HG02588 (cell line): ENCODE measurements at regions not wholly inside any gene's neighbourhood (a gene's known extent, or its start where the extent isn't known, plus 50 kb on each side); places are given as distances from the start of the nearest gene placed in this dataset.

ENCODE experiments used
- ATAC-seq: cut with Tn5 transposase; IDR thresholded peaks from one replicate; pipeline ENCODE4 v1.9.1; 2021; ENCODE audit warnings: mild to moderate bottlenecking, moderate library complexity; ENCODE audit not compliant: unreplicated experiment

DNA sequence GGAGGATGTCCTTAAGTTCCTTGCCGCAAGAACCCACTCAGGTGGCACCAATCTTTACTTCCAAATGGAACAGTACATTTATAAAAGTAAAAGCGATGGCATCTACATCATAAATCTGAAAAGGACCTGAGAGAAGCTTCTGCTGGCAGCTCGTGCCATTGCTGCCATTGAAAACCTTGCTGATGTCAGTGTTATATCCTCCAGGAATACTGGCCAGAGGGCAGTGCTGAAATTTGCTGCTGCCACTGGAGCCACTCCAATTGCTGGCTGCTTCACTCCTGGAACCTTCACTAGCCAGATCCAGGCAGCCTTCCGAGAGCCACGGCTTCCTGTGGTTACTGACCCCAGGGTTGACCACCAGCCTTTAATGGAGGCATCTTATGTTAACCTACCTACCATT lies 191.7 kb downstream of the TRIM27 start:
- no peak for ATAC-seq

DNA sequence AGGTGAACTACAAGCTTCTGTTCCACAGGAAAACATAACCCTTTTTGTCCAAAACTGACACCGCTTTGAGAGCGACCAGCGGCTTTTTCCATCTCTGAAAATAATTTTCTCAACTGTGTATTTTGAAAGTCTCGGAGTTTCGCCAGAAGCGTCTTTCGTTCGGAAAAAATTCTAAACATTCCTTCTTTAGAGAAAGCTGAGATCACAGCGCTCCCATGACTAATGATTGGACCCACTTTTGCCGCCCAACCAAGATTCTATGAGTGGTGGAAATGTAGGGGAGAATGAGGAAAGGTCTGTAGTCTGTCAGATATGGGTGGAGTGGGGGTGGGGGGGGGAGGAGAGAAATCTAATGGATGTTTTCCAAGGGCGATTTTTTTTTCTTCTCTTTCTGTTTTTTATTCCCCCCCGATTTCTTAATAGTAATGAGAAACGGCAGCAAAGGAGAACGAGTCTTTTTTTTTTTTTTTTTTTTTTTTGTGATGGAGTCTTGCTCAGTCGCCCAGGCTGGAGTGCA lies 189.3 kb downstream of the TRIM27 start:
- ATAC-seq = no peak

DNA sequence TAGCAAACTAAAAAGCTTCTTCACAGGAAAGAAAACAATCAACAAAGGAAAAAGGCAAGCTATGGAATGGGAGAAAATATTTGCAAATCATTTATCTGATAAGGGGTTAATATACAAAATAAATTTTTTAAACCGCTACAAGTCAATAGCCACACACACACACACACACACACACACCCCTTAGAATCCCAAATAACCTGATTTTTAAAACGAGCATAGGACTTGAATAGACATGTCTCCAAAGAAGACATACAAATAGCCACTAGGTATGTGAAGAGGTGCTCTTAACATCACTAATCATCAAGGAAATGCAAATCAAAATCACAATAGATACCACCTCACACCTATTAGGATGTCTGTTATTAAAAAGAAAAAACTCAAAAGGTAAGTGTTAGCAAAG lies 187.7 kb downstream of the TRIM27 start:
- no peak for ATAC-seq

DNA sequence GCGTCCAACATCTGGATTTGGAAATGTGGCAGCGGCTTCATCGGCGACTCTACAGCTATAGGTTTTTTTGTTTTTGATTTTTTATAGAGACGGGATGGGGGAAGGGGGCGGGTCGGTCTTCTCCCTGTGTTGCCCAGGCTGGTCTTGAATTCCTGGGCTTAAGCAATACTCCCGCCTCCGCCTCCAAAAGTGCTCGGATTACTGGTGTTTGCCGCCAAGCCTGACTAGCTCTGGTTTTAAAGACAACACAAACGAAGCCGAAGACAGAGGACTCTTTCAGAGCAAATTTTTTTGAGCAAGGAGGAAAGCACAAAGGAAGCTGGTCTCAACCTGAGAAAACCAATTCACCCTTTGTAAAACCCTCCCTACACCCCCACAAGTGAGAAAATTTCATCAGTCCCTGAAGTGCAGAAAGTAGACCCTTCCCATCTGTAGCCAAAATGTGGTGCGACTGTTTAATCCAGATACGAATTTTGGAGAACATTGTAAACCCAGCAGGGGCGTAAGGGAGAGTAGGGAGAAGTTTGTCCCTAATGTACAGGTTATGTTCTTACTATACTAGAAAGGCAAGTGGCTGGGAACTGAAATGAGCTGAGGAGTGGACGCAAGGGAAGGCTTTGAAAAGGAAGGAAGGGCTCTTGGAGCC lies 185.9 kb downstream of the TRIM27 start:
- no peak for ATAC-seq

DNA sequence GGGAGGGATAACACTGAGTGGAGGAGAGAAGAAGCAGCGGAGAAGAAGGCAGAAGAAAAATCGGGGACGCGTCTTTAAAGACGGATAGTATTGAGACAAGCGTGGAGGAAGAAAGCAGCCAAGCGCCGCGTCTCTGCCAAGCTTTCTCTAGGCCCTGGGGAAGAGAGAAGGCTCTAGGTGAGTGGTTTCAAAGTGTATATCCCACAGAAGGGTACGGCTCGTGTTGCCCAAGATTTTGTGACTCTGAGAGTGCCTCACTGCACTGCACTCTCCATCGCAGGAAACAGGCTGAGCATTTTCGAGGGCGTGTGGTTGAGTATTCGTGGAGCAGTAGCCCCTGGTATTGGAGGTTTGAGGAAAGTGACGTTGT lies 185.4 kb downstream of the TRIM27 start:
- no peak for ATAC-seq

DNA sequence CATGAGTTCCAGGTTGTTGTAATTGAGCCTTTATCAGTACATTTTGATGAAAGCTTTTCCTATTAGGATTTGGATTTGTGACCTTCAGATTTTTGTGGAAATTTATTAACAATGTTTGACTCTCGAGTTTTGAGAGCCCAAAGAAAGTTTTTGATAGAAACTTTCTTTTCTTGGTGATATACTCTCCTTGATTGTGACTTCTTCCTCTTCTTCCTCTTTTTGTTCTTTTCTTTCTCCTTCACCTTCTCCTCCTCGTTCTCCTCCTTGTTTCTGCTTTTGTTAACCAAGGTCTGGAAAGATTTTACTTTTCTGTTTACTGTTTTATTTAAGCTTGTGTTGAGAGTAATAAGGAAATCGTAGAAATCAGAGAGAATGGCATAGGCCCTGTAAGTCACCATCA lies 182.4 kb downstream of the TRIM27 start:
- ATAC-seq = no peak

DNA sequence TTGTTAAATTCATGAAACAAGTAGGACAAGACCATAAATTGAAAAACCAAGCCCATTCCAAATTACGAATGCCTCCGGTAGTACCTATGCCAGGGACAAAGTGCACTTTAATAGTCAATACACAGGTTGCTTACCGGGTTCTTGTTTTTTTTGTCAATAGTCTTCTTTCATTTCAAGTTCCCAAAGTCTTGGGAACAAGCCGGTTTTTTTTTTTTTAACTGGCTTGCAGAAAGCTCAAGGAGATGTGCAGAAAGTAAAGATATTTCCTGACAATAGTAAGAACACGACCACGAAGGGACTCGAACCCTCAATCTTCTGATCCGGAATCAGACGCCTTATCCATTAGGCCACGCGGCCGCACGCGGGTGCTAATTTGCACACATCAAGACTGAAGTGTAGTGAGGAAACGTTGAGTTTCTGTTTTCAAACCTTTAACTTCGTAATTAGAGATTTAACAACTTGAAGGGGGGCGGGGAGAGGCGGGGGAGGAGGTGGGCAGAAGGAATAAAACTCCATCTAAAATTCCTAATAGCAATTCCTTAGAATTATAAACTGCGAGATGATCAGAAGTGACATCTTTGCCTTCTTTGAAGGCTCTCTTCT lies 181.0 kb downstream of the TRIM27 start:
- ATAC-seq = no peak

DNA sequence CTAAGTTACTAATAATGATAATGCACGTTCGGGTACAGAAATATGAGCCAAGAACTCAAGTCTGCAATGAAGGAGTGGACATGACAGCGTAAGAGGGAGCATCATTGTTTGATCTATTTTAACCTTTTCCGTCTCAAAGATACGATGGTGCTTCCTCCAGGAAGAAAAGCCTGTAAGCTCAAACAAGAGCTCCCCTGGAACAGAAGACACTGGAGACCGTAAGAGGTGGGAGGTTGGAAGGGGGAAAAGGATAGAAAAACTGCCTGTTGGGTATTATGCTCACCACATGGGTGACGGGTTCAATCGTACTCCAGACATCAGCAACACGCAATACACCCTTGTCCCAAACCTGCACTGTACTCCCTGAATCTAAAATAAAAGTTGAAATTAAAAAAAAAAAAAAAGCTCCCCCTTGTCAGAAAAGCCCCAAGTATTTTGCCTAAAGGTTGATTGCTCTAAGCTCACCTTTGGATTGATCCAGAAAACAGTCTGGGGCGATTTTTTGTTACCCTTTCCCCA lies 180.5 kb downstream of the TRIM27 start:
- no peak for ATAC-seq

DNA sequence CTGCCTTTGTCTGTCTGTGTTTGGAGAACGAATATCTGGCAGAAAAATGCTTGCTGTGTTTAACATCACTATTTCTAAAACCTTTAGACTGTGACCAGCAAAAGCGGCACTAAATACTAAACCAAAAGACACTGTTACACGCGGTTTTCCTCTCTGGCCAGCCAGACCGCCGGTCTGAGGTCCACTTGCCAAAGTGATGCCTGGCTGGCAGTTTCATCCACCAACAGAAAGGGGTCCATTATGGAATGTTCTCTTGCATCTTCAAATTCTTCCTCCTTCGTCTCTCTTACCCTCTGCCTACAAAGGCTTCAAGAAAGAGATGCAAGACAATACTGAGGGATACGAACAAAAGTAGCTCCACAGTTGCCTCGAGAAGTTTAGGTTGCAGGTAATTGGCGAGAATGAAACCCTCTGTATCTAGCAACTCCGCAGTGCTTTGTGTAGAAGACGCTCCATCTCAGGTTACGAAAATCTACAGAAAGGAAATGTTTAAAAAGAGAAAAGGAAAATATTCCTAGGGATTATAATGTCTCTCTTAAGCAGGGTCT lies 176.6 kb downstream of the TRIM27 start:
- no peak for ATAC-seq

DNA sequence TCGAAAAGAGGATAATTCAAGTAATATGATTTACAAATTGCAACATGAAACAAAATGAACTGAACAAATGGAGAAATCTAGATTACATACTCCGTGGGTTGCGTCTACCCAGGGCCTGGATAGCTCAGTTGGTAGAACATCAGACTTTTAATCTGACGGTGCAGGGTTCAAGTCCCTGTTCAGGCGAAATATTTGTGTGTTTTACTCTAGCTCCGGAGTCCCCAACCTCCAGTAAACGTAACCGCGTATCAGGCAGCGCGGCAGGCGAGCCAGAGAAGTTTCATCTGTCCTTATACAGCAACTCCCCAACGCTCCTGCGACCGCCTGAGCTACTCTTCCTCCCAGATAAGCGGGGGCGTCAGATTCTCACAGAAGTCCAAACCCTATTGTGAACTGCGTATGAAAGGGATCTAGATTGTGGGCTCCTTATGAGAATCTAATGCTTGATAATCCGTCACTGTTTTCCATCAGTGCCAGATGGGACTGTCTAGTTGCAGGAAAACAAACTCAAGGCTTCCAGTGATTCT lies 176.1 kb downstream of the TRIM27 start:
- ATAC-seq = no peak

DNA sequence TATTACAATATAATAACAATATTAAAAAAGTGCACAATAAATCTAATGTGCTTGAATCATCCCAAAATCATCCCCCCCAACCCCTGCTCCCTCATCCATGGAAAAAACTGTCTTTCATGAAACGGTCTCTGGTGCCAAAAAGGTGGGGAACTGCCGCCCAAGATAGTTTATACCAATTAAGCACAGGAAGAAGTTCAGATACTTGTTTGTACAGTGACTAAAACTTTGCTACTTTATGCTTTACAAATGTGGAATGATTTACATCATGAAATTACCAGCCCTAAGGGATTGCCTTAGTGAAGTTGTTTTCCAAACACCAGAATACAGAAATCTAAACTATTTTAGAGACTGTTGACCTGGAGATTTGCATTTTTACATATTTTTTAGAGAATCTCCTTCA lies 175.6 kb downstream of the TRIM27 start:
- no peak for ATAC-seq

DNA sequence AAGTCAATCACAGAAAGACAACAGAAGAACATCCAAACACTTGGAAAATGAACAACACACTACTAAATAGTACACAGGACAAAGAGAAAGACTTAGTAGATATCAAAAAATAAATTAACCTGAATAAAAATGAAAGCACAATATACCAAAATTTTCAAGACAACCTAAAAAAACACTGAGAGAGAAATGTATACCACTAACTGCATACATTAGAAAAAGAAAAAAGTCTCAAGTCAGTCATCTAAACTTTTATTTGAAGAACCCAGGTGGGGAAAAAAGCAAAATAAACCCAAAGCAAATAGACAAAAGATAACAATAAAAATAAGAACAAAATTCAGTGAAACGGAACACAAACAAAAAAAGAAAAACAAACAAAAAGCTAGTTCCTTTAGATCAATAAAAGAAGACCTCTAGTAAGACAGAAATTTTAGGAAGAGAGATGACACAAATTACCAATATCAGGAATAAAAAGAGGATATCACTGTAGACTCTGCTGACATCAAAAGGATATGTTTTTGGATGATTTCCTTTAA lies 172.8 kb downstream of the TRIM27 start:
- no peak for ATAC-seq

DNA sequence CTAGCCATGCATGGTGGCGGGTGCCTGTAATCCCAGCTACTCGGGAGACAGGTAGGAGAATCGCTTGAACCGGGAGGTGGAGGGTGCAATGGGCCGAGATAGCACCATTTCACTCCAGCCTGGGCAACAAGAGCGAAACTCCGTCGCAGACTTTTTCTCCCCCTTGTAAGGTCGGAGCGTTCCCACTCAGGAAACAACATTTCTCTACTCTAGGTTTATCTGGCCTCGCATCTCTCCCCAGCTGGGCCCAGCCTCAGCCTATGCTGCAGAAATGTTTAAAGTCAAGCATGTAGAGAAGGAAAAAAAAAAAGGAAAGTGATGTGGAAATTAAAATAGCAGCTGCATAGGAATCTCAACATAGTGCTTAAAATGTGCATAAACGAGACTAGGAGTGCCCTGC lies 172.3 kb downstream of the TRIM27 start:
- ATAC-seq = no peak

DNA sequence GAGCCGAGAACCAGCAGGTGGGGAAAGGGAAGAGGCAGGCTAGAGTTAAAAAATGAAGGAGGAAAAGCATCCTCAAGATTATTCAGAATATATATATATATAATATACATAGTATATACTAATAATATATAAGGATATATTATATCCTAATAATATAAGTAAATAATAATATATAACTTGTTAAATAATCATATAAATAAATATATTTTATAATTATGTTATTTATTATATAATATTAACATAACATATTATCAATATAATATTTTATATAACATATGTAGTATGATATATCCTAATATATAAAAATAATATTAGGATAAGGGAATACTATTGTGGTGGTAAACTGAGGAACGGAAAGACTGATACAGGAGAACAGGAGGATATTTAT lies 171.8 kb downstream of the TRIM27 start:
- ATAC-seq = no peak

DNA sequence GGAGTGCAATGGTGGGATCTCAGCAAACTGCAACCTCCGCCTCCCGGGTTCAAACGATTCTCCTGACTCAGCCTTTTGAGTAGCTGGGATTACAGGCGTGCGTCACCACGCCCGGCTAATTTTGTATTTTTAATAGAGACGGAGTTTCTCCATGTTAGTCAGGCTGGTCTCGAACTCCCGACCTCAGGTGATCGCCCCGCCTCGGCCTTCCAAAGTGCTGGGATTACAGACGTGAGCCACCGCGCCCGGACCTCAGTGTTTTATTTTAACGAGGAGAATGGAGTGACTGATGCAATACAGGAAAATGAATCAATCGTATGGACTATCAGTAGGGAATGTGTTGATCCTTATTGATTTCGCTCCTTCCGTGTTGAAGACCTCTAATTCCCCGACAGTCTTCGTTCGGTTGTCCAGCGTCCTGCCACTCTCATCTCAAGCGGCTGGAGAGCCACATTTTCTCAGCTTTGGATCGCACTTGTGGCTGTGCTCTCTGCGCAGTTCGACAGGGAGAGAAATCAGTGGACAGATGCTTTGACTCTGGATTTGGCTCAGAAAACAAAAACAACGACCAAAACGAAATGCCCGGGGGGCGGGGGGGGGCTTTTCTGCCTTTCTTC lies 166.2 kb downstream of the TRIM27 start:
- ATAC-seq = no peak

DNA sequence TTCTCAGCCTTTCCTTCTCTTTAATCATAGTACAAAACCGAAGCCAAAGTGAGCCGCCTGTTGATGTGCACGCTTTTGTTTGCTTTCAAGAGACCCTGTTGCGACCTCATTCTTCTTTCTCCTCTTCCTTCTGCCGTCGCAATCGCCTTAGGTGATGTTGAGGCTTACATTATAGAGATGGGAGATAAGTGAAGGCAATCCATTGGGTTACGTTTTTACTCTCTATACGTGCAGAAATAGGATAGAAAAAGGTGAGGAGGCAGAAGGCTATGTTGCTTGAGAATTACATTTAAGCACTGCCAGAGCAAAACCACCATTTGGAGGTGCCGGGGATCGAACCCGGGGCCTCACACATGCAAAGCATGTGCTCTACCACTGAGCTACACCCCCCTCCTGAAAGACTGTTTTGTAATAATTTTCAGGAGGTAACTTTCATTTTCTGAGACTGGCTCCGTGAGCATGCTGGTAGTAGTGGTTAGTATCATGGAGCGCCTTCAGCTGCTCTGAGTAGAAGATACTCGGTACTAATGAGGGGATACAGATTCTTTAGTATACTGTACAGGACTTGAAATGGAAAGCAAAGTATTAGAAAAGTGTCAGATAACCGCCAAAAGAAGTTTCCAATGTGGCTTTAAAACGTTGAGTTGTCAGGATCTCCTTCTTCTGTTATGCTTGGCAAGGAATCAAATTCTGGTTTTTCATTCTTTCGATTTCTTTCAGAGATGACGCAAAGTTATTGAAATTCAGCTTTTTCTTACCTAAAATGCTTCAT lies 165.6 kb downstream of the TRIM27 start:
- no peak for ATAC-seq

DNA sequence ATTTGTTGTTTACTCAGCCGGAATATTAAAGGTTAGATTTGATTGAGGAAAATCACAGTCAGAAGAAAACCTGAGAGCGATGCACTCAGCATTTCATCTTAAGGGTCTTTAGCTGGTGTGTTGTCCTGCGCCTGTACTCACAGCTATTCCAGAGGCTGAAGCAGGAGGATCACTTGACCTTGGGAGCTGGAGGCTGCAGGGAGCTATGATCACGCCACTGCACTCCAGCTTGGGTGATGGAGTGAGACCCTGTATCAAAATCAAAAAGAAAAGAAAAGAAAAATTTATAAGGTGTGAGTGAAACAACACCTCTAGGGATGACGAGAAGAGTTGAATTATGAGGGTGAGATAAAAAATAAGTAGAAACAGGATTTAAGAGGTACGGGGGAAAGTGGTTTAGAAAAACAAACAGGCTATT lies 165.0 kb downstream of the TRIM27 start:
- ATAC-seq = no peak

DNA sequence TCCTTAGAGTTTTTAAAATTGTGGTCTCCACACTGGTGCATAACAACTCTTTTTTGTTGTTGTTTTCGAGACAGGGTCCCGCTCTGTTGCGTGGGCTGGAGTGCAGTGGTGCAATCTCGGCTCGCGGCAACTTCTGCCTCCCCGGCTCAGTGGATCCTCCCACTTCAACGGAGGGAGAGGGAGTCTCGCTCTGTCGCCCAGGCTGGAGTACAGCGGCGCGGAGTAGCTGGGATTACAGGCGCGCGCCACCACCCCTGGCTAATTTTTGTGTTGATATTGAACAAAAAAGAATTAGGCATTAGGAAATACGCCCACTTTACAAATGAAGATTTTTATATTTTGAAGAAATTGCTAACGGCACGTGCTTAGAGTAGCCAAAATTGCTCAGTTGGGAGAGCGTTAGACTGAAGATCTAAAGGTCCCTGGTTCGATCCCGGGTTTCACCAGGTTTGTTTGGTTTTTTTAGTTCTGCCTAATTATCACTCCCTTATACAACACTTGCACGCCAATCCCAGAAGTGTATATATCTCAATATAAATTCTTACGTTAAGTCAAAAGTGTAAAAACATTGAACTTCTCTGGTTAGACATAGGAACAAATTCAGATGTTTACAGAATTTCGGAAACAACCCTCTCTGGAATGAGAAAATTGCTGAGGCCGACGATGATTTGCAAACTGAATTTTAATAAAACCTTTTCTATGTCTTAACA lies 159.6 kb downstream of the TRIM27 start:
- ATAC-seq = no peak

DNA sequence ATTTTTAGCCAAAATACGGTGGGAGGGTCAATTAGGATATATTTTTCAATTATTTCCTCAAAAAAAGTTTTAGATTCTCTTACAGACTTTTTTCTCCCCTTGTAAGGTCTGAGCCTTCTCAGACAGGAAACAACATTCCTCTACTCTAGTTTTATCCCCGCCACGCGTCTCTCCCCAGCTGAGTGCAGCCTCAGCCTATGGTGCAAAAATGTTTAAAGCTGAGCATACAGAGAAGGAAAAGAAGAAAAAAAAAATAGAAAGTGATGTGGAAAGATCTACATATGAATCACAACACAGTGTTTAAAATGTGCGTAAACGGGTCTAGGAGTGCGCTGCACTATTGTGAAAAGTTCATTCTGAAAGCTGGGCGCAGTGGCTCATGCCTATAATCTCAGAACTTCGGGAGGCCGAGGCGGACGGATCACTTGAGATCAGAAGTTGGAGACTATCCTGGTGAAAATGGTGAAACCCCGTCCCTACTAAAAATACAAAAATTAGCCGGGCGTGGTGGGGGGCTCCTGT lies 159.0 kb downstream of the TRIM27 start:
- ATAC-seq = no peak

DNA sequence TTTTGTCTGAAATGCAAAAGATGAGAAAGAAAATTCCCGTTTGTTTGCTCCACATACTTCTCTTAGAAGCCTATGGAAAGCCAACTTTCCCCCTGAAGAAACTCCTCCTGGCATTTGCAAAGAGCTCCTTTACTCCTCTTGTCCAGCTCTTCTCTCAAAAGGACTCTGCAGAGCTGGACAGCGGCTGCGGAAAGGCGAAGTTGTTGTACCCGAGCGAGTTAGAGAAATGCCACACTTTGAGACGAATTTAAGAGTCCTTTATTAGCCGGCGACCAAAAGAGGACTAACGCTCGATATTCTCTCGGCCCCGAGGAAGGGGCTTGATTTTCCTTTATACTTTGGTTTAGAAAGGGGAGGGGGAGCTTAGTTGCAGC lies 157.8 kb downstream of the TRIM27 start:
- no peak for ATAC-seq
